Uterus (tissue), 3 donors: ENCODE measurements at regions not wholly inside any gene's neighbourhood (a gene's known extent, or its start where the extent isn't known, plus 50 kb on each side); places are given as distances from the start of the nearest gene placed in this dataset.

ENCODE experiments used
- DNase-seq, 2 donors: peaks; one replicate each; pipeline ENCODE4 v3.0.0-alpha.2; 2019 to 2020
- H3K27ac ChIP-seq, 2 donors: fragments of 200-600 bp; sonication (generic); 1 replicate in 1 of 2; 2 replicates in 1 of 2; pipeline ENCODE4 v1.5.1; 2016 to 2018
- H3K27me3 ChIP-seq, 2 donors: fragments of 200-600 bp; sonication (generic); one replicate each; pipeline ENCODE4 v1.5.1; 2018 to 2019; ENCODE audit warnings: control low read depth in 1 of 2
- H3K36me3 ChIP-seq, 2 donors: fragments of 200-600 bp; sonication (generic); one replicate each; pipeline ENCODE4 v1.5.1; 2019; ENCODE audit warnings: control low read depth in 1 of 2
- H3K4me1 ChIP-seq, 2 donors: fragments of 200-600 bp; sonication (generic); one replicate each; pipeline ENCODE4 v1.5.1; 2018 to 2019; ENCODE audit warnings: control low read depth in 1 of 2
- H3K4me3 ChIP-seq, 2 donors: fragments of 200-600 bp; sonication (generic); 1 replicate in 1 of 2; 2 replicates in 1 of 2; pipeline ENCODE4 v1.5.1; 2018 to 2019; ENCODE audit warnings: mild to moderate bottlenecking in 1 of 2
- H3K9me3 ChIP-seq, 2 donors: fragments of 200-600 bp; sonication (generic); one replicate each; pipeline ENCODE4 v1.5.1; 2019; ENCODE audit warnings: control low read depth in 1 of 2
- POLR2A ChIP-seq, 2 donors: fragments of 450-650 bp; IDR thresholded peaks; one replicate each; pipeline ENCODE4 v1.6.1; 2016; ENCODE audit warnings: antibody characterized with exemption in 2 of 2, mild to moderate bottlenecking in 1 of 2, moderate library complexity in 1 of 2
- intact Hi-C: fragments of 100-400 bp; cut with DNase I; formaldehyde crosslinking; loops from one replicate; pipeline ENCODE4 v1.15.1; 2023; ENCODE audit warnings: low total_unique reads
- TF ChIP-seq, protein P1 (sequence below), 4 experiments: fragments of 200-600 bp in 2 of 4; fragments of 450-650 bp in 2 of 4; sonication (generic) in 2 of 4; IDR thresholded peaks; one replicate each; pipeline ENCODE4 v1.5.1; 2016 to 2019; ENCODE audit warnings: antibody characterized with exemption in 4 of 4, mild to moderate bottlenecking in 2 of 4, moderate library complexity in 1 of 4
- donor health status: DM: yes; HTN: yes; CAD: no.

DNA sequence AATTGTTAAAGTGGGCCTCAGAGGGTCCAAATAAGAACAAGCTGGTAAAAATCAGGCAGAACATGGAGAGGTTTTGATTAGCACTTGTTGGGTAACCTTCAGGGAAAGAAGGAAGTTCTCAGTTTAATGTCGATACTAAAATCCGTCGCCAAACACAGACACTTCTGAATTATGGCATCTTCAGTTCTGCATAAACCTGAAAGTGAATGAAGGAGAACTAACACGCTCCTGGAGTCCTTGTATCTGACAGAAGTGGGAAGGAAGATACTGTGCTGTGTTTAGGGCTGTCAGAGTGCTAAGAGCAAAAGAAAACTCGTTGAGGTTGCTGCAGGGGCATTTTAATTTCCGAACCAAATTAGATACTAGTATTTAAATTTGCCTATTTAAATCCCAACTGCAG, 106.2 kb downstream of the TMA16 start:
- Histone ChIP-seq H3K27me3 (no peaks in the 10 kb centered on the region), H3K4me3 (no peak overlapping the region), H3K9me3 (no peaks in the 10 kb centered on the region), H3K36me3 (no peaks in the 10 kb centered on the region), H3K4me1 (no peaks in the 10 kb centered on the region), H3K27ac (no peak overlapping the region)
- no peak for DNase-seq
- TF ChIP-seq POLR2A (IDR thresholded peaks at IDR 0.05), result no peak
- TF ChIP-seq, protein P1, sequence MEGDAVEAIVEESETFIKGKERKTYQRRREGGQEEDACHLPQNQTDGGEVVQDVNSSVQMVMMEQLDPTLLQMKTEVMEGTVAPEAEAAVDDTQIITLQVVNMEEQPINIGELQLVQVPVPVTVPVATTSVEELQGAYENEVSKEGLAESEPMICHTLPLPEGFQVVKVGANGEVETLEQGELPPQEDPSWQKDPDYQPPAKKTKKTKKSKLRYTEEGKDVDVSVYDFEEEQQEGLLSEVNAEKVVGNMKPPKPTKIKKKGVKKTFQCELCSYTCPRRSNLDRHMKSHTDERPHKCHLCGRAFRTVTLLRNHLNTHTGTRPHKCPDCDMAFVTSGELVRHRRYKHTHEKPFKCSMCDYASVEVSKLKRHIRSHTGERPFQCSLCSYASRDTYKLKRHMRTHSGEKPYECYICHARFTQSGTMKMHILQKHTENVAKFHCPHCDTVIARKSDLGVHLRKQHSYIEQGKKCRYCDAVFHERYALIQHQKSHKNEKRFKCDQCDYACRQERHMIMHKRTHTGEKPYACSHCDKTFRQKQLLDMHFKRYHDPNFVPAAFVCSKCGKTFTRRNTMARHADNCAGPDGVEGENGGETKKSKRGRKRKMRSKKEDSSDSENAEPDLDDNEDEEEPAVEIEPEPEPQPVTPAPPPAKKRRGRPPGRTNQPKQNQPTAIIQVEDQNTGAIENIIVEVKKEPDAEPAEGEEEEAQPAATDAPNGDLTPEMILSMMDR (IDR thresholded peaks at IDR 0.05), result no peak
- intact Hi-C loops, result no loop called here

DNA sequence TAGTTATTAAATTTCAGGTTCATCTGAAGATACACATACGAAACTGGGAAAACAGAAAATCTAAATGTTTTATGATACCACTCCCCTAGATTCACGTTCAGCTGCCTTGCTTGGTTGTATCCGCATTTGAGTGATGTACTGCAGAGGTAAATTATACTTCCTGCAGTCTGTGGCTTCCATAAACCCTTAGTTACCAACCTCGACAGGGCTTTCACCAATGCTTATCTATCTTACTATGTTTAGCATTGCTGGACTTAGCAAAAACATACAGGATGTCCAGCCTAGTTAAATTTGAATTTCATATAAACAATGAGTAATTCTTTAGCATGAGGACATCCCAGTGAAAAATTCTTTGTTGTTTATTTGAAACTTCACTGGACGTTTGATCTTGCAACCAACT, 108.8 kb downstream of the TMA16 start:
- Histone ChIP-seq H3K9me3 (no peaks in the 10 kb centered on the region), H3K4me3 (no peak overlapping the region), H3K4me1 (no peaks in the 10 kb centered on the region), H3K36me3 (no peaks in the 10 kb centered on the region), H3K27me3 (no peaks in the 10 kb centered on the region), H3K27ac (no peak overlapping the region)
- TF ChIP-seq, protein P1 (IDR thresholded peaks at IDR 0.05), result no peak
- no peak for TF ChIP-seq POLR2A (IDR thresholded peaks at IDR 0.05)
- DNase-seq, result no peak
- intact Hi-C loops, result no loop called here

DNA sequence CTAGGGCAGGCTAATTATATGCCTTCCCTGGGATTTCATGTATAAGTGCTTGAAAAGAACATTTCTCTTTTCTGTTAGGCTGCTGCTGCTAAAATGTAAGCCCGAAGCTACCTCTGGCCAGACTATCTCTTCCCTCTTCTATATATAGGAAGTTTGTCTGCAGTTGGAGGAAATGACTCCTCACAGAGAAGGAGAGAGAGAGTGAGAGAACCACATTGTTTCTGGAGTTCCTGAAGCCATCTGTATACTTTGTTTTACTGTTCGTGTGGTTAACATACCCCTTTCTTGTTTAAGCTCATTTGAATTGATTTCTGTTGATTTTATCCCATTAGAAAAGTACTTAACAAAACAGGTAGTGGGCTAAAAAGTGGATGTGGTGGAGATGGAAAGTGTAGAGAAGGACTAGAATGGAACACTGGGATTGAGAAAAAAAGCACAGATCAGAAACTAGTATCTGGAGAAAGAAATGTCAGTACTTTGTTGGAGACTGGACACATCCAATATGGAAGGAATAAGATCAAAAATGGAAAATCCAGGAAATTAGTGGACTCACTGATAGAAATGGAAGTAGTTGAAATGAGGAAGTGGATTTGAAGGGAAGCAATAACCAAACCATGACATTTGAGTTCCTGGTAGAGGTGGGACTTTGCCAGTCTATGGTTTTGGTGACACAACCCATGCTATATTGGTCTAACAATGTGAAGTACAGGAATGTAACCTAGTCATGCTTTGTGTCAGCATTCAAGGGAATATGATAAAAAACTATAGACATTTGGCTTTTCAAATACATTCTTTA, 112.6 kb downstream of the TMA16 start:
- Histone ChIP-seq H3K27ac (no peak overlapping the region), H3K4me1 (no peaks in the 10 kb centered on the region), H3K36me3 (no peaks in the 10 kb centered on the region), H3K4me3 (no peak overlapping the region), H3K27me3 (no peaks in the 10 kb centered on the region), H3K9me3 (no peaks in the 10 kb centered on the region)
- intact Hi-C loops, result no loop called here
- TF ChIP-seq POLR2A (IDR thresholded peaks at IDR 0.05), result no peak
- TF ChIP-seq, protein P1 (IDR thresholded peaks at IDR 0.05), result no peak
- no peak for DNase-seq

DNA sequence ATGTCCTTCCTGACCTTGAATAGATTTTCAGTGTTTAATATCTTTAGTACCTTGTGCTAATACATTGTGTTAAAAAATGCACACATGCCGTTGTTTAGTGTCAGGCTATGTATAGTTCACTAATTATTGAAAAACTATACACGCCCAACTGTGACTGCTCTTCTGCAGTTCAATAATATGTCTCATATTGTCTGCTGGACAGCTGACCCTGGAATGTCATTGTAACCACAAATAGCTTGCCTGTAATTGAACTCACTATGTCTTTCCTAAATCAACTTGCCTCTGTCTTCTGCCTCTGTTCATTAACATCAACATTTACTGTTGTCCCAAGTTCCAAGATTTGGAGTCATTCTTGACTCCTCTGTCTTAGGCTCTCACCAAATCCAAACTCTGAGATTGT, 114.5 kb downstream of the TMA16 start:
- H3K27me3 ChIP-seq, result no peaks in the 10 kb centered on the region
- H3K4me3 ChIP-seq, result no peak overlapping the region
- H3K36me3 ChIP-seq, result no peaks in the 10 kb centered on the region
- DNase-seq, result no peak
- H3K4me1 ChIP-seq, result no peaks in the 10 kb centered on the region
- TF ChIP-seq, protein P1 (IDR thresholded peaks at IDR 0.05), result no peak
- TF ChIP-seq POLR2A (IDR thresholded peaks at IDR 0.05), result no peak
- no peak overlapping the region for H3K27ac ChIP-seq
- intact Hi-C loops, result no loop called here
- no peaks in the 10 kb centered on the region for H3K9me3 ChIP-seq

DNA sequence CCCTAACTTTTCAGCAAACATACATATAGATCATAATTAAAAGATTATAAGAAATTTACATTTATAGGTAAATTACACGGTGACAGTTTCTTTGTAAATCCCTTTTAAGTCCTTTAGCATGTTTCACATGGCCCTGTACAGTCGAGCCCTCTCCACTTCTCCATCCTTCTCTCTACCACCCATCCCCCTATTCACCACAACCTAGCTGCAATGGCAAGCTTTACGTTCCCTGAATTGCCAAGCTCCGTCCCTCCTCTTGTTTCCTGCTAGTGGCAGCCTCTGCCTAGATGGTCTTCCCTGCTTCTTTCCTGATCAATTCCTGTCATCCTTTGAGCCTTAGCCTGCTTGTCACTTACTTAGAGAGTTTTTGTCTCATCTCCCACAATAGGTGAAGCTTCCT, 116.2 kb downstream of the TMA16 start:
- no peaks in the 10 kb centered on the region for H3K27me3 ChIP-seq
- H3K9me3 ChIP-seq, result no peaks in the 10 kb centered on the region
- no peak overlapping the region for H3K27ac ChIP-seq
- DNase-seq, result no peak
- intact Hi-C loops, result no loop called here
- no peaks in the 10 kb centered on the region for H3K36me3 ChIP-seq
- H3K4me1 ChIP-seq, result no peaks in the 10 kb centered on the region
- H3K4me3 ChIP-seq, result no peak overlapping the region
- TF ChIP-seq, protein P1 (IDR thresholded peaks at IDR 0.05), result no peak
- no peak for TF ChIP-seq POLR2A (IDR thresholded peaks at IDR 0.05)
